WERI-Rb-1 (cell line): ENCODE measurements at regions not wholly inside any gene's neighbourhood (a gene's known extent, or its start where the extent isn't known, plus 50 kb on each side); places are given as distances from the start of the nearest gene placed in this dataset.

Experiments
- DNase-seq: peaks from one replicate; pipeline ENCODE4 v3.0.0-alpha.2; 2020
- H3K27ac ChIP-seq: fragments of 250-450 bp; sonication (Bioruptor Pico); 2 replicates; pipeline ENCODE4 v1.5.1; 2020; ENCODE audit warnings: mild to moderate bottlenecking, moderate library complexity
- H3K27me3 ChIP-seq: fragments of 250-450 bp; sonication (Bioruptor Pico); 2 replicates; pipeline ENCODE4 v1.5.1; 2021; ENCODE audit warnings: mild to moderate bottlenecking, low read depth, moderate library complexity; ENCODE audit not compliant: insufficient read depth, severe bottlenecking
- H3K36me3 ChIP-seq: fragments of 250-450 bp; sonication (Bioruptor Pico); 2 replicates; pipeline ENCODE4 v1.5.1; 2020; ENCODE audit warnings: mild to moderate bottlenecking, moderate library complexity
- H3K4me3 ChIP-seq: 2 replicates; pipeline ENCODE4 v1.5.1; 2011; ENCODE audit warnings: low read depth, mild to moderate bottlenecking, control low read depth, low read length
- H3K9me3 ChIP-seq: fragments of 250-450 bp; sonication (Bioruptor Pico); 2 replicates; pipeline ENCODE4 v1.5.1; 2021; ENCODE audit warnings: mild to moderate bottlenecking, moderate library complexity; ENCODE audit not compliant: severe bottlenecking
- CTCF ChIP-seq: IDR thresholded peaks from 2 replicates; pipeline ENCODE4 v1.5.1; 2011; ENCODE audit warnings: low read depth, mild to moderate bottlenecking, control low read depth, inconsistent platforms, low read length

DNA sequence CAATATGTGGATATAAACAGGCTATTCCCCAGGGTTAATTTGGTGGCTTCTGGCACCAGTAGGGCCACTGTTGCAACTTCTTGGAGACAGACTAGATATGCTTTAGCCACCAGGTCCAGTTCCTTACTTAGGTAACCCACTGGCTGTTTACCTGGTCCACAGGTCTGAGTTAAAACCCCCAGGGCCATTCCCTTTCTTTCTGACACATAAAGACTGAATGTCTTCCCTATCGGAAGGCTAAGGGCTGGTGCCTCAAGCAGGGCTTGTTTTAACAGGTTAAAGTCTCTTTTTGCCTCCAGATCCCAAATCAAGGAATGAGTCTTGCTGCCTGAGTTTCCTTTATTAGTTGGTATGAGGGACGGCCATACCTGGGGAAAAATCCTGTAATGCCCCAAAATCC, 1052.7 kb upstream of the CNTN5 start:
- H3K27me3 ChIP-seq: no peaks in the 10 kb centered on the region
- no peak for TF ChIP-seq CTCF
- no peaks in the 10 kb centered on the region for H3K9me3 ChIP-seq
- no peak overlapping the region for H3K27ac ChIP-seq
- no peak overlapping the region for H3K4me3 ChIP-seq
- no peaks in the 10 kb centered on the region for H3K36me3 ChIP-seq
- DNase-seq: no peak

- Histone ChIP-seq H3K36me3 (no peaks in the 10 kb centered on the region), H3K27ac (no peak overlapping the region), H3K4me3 (no peak overlapping the region), H3K27me3 (no peaks in the 10 kb centered on the region), H3K9me3 (no peaks in the 10 kb centered on the region)
- no peak for DNase-seq
- no peak for TF ChIP-seq CTCF
Observed at GRCh38 chr11:97972731-97973130, 1048.0 kb upstream of the CNTN5 start.

GRCh38 chr11:97973352-97973857, 1047.3 kb upstream of the CNTN5 start:
- no peak for DNase-seq
- H3K9me3 ChIP-seq: no peaks in the 10 kb centered on the region
- no peak for TF ChIP-seq CTCF
- no peaks in the 10 kb centered on the region for H3K27me3 ChIP-seq
- H3K36me3 ChIP-seq: no peaks in the 10 kb centered on the region
- no peak overlapping the region for H3K4me3 ChIP-seq
- no peak overlapping the region for H3K27ac ChIP-seq

GRCh38 chr11:97974798-97975498, 1045.8 kb upstream of the CNTN5 start:
- DNase-seq: no peak
- H3K27ac ChIP-seq: no peak overlapping the region
- H3K4me3 ChIP-seq: no peak overlapping the region
- no peaks in the 10 kb centered on the region for H3K27me3 ChIP-seq
- no peaks in the 10 kb centered on the region for H3K9me3 ChIP-seq
- no peak for TF ChIP-seq CTCF
- H3K36me3 ChIP-seq: no peaks in the 10 kb centered on the region

GRCh38 chr11:97977726-97978125, 1043.0 kb upstream of the CNTN5 start:
- H3K27me3 ChIP-seq: no peaks in the 10 kb centered on the region
- H3K4me3 ChIP-seq: no peak overlapping the region
- TF ChIP-seq CTCF: no peak
- no peak overlapping the region for H3K27ac ChIP-seq
- no peak for DNase-seq
- H3K9me3 ChIP-seq: no peaks in the 10 kb centered on the region
- H3K36me3 ChIP-seq: no peaks in the 10 kb centered on the region

DNA sequence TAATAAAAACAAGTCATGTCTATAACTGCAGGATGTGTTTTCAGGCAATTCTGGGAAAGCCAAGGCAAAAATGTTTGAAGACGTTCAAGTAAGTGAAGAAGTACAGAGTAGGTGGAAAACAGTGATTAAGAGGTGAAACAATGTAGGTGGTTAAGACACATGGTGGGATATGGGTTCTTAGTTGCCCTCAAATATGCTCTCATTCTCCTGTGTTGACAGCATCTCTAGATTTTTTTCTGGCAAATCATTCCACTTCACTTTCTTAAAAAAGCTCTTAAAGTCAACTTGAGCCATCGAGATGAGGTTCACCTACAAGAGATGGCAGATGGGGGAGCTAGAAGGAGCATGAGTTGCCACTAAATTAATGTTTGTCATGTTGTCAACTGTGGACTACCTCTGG, 1041.0 kb upstream of the CNTN5 start:
- H3K27ac ChIP-seq: no peak overlapping the region
- no peaks in the 10 kb centered on the region for H3K36me3 ChIP-seq
- no peak overlapping the region for H3K4me3 ChIP-seq
- H3K9me3 ChIP-seq: no peaks in the 10 kb centered on the region
- no peak for TF ChIP-seq CTCF
- no peak for DNase-seq
- no peaks in the 10 kb centered on the region for H3K27me3 ChIP-seq
